ENCODE measurements at regions not wholly inside any gene's neighbourhood (a gene's known extent, or its start where the extent isn't known, plus 50 kb on each side); places are given as distances from the start of the nearest gene placed in this dataset.

DNA sequence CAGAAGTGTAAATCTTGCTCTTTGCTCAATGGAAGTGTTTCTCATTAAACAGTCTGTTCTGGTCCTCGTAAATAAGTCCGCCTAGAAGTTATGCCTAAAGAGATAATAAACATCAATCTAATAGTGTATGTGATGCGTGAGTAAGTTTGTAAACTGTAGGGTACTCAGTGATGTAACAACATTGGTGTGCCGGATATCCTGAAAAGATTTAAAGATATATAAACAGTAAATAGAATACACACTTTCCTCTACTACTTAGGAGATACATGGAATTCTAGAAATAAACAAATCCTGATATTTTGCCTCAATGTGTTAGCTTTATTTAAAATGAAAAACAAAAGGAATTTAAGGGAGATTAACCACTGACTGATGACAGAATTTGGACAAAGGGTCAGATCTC is 123.5 kb downstream of the AHR start:
- no peak for DNase-seq (ENCODE audit: low read depth)
- H3K4me3 ChIP-seq (ENCODE audit: low read depth, low read length), result no peak overlapping the region

DNA sequence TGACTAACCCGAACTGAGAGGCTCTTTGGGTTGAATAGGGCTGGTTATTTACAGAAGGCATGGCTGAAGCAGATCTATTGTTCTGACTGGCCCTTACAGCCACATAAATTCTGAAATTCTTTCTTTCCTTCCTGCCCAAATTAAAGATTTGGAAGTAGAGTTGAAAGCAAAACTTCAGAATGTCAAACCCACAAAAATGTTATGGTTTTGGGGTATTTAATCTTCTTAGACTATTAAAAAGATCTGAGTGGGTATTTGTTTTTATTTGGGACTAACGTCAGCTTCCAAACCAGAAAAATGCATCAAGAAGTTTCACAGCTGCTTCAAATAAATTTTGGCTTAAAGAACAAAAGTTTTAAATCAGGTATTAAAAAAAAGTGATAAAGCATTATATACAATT is 124.5 kb downstream of the AHR start:
- TF ChIP-seq, protein P1, sequence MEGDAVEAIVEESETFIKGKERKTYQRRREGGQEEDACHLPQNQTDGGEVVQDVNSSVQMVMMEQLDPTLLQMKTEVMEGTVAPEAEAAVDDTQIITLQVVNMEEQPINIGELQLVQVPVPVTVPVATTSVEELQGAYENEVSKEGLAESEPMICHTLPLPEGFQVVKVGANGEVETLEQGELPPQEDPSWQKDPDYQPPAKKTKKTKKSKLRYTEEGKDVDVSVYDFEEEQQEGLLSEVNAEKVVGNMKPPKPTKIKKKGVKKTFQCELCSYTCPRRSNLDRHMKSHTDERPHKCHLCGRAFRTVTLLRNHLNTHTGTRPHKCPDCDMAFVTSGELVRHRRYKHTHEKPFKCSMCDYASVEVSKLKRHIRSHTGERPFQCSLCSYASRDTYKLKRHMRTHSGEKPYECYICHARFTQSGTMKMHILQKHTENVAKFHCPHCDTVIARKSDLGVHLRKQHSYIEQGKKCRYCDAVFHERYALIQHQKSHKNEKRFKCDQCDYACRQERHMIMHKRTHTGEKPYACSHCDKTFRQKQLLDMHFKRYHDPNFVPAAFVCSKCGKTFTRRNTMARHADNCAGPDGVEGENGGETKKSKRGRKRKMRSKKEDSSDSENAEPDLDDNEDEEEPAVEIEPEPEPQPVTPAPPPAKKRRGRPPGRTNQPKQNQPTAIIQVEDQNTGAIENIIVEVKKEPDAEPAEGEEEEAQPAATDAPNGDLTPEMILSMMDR (IDR thresholded peaks at IDR 0.05; ENCODE audit: insufficient read depth, low read depth, low read length, missing control alignments), result no peak
- H3K4me3 ChIP-seq (ENCODE audit: low read depth, low read length), result no peak overlapping the region
- DNase-seq (ENCODE audit: low read depth), result no peak

More for the DNA sequence above, 123.5 kb downstream of the AHR start:
- TF ChIP-seq, protein P1 (IDR thresholded peaks at IDR 0.05; ENCODE audit: insufficient read depth, low read depth, low read length, missing control alignments), result no peak

DNA sequence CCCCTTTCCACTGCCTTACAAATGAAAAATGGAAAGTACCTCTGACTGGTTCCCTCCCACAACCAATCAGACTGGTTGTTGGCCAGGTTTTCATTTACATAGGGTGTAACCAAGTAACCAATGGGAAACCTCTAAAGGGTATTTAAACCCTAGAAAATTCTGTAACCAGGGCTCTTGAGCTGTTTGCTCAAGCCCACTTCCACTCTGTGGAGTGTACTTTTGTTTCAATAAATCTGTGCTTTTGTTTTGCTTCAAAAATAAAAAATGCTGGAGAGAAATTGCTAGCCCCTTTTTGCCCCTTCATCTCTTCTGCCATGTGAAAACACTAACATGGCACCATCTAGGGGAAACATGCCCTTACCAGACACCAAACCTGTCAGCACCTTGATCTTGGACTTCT is 129.5 kb downstream of the AHR start:
- DNase-seq (ENCODE audit: low read depth), result no peak

DNA sequence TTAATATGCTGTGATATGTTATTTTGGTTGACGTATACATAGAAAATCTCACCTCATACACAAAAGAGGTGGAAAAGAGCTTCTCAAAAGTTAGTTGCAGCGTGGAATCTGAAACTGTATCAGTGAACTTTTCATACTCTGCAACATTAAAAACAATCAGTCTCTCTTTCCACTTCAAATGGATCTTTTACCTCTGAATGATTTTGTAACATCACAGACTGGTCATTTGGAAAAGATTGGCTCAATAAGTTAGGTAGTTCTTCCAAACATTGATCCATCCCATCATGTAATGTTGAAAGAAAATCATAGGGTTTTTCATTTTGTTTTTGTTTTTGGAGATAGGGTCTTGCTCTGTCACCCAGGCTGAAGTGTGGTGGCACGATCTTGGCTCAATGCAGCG is 131.1 kb downstream of the AHR start:
- DNase-seq (ENCODE audit: low read depth), result no peak
- H3K4me3 ChIP-seq (ENCODE audit: low read depth, low read length), result no peak overlapping the region
- TF ChIP-seq, protein P1 (IDR thresholded peaks at IDR 0.05; ENCODE audit: insufficient read depth, low read depth, low read length, missing control alignments), result no peak

More for the DNA sequence above, 129.5 kb downstream of the AHR start:
- H3K4me3 ChIP-seq (ENCODE audit: low read depth, low read length), result no peak overlapping the region
- TF ChIP-seq, protein P1 (IDR thresholded peaks at IDR 0.05; ENCODE audit: insufficient read depth, low read depth, low read length, missing control alignments), result no peak

DNA sequence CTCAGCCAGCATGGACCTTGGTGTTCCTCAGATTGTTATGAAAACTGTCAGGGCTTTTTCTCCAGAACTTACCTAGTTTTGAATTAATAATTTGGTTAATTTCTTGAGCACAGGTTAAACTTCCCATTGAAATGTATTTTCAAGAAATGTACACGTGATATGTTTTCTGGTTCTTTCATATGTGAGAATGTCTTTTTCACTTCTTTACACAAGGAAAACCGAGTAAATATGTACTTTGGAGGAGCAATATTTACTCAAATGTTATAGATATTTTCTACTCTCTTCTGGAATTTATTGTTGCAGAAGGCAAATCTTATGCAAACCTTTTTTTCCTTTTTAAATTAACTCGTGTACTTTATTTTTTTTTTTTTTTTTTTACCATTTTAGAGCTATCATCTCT is 134.3 kb downstream of the AHR start:
- DNase-seq (ENCODE audit: low read depth), result no peak
- TF ChIP-seq, protein P1 (IDR thresholded peaks at IDR 0.05; ENCODE audit: insufficient read depth, low read depth, low read length, missing control alignments), result no peak

DNA sequence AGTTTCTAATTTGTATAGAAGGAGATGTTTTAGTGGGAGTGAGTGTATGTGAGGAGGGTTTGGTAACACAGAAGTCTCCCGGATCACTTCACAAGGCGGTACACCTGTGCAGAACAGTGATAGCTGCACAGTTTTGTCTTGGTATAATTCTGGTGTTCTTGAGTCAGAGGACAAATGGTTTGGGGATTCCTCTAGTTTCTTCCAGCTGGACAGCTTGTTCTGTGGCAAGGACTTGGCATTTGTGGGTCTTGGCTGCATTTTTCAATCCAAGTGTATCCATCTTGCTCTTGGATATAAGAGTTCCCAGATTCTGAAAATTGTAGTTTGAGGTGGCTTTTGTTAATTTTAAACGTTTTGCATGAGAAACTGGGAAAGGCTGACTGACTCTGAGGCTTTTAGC is 135.7 kb downstream of the AHR start:
- no peak for DNase-seq (ENCODE audit: low read depth)
- no peak overlapping the region for H3K4me3 ChIP-seq (ENCODE audit: low read depth, low read length)
- TF ChIP-seq, protein P1 (IDR thresholded peaks at IDR 0.05; ENCODE audit: insufficient read depth, low read depth, low read length, missing control alignments), result no peak

More for the DNA sequence above, 134.3 kb downstream of the AHR start:
- H3K4me3 ChIP-seq (ENCODE audit: low read depth, low read length), result no peak overlapping the region

Measured in GM12865 (cell line).